ENCODE measurements at regions not wholly inside any gene's neighbourhood (a gene's known extent, or its start where the extent isn't known, plus 50 kb on each side); places are given as distances from the start of the nearest gene placed in this dataset.

GRCh38 chr15:91480426-91480825 lies 373.1 kb upstream of the SLCO3A1 start:
- Histone ChIP-seq H3K27me3 (ENCODE audit: low read depth, low read length) (no peaks in the 10 kb centered on the region), H2AFZ (ENCODE audit: low read depth, low read length) (no peak overlapping the region), H3K4me3 (ENCODE audit: low read length) (no peak overlapping the region), H3K36me3 (replicated peaks; ENCODE audit: low read depth, low read length) (no peaks in the 10 kb centered on the region), H3K4me1 (ENCODE audit: low read length) (no peaks in the 10 kb centered on the region), H3K79me2 (ENCODE audit: low read length) (no peaks in the 10 kb centered on the region), H3K9me3 (ENCODE audit: insufficient read depth, low read length) (no peaks in the 10 kb centered on the region), H3K9ac (ENCODE audit: low read length) (no peak overlapping the region), H3K4me2 (ENCODE audit: low read length) (no peak overlapping the region), H4K20me1 (ENCODE audit: insufficient read depth, low read length) (no peaks in the 10 kb centered on the region), H3K27ac (ENCODE audit: low read length) (no peak overlapping the region)
- TF ChIP-seq EZH2phosphoT487 (IDR thresholded peaks at IDR 0.05; ENCODE audit: low read depth) (no peak), CTCF (IDR thresholded peaks at IDR 0.05; ENCODE audit: low read depth, low read length) (no peak)

- no peak overlapping the region for H3K9ac ChIP-seq (ENCODE audit: low read length)
- H3K9me3 ChIP-seq (ENCODE audit: insufficient read depth, low read length): no peaks in the 10 kb centered on the region
- no peaks in the 10 kb centered on the region for H3K79me2 ChIP-seq (ENCODE audit: low read length)
- H3K27ac ChIP-seq (ENCODE audit: low read length): no peak overlapping the region
- no peak overlapping the region for H3K4me3 ChIP-seq (ENCODE audit: low read length)
- no peaks in the 10 kb centered on the region for H3K36me3 ChIP-seq (replicated peaks; ENCODE audit: low read depth, low read length)
- H2AFZ ChIP-seq (ENCODE audit: low read depth, low read length): no peak overlapping the region
- H3K4me1 ChIP-seq (ENCODE audit: low read length): no peaks in the 10 kb centered on the region
- no peaks in the 10 kb centered on the region for H3K27me3 ChIP-seq (ENCODE audit: low read depth, low read length)
- H3K4me2 ChIP-seq (ENCODE audit: low read length): no peak overlapping the region
- TF ChIP-seq EZH2phosphoT487 (IDR thresholded peaks at IDR 0.05; ENCODE audit: low read depth) (no peak), CTCF (IDR thresholded peaks at IDR 0.05; ENCODE audit: low read depth, low read length) (no peak)
- no peaks in the 10 kb centered on the region for H4K20me1 ChIP-seq (ENCODE audit: insufficient read depth, low read length)
These were observed 370.7 kb upstream of the SLCO3A1 start for GRCh38 chr15:91482799-91483198.

- H3K27me3 ChIP-seq (ENCODE audit: low read depth, low read length): no peaks in the 10 kb centered on the region
- no peak overlapping the region for H3K27ac ChIP-seq (ENCODE audit: low read length)
- no peaks in the 10 kb centered on the region for H3K9me3 ChIP-seq (ENCODE audit: insufficient read depth, low read length)
- no peaks in the 10 kb centered on the region for H3K4me1 ChIP-seq (ENCODE audit: low read length)
- H2AFZ ChIP-seq (ENCODE audit: low read depth, low read length): no peak overlapping the region
- no peak overlapping the region for H3K4me2 ChIP-seq (ENCODE audit: low read length)
- H4K20me1 ChIP-seq (ENCODE audit: insufficient read depth, low read length): no peaks in the 10 kb centered on the region
- H3K4me3 ChIP-seq (ENCODE audit: low read length): no peak overlapping the region
- H3K9ac ChIP-seq (ENCODE audit: low read length): no peak overlapping the region
- TF ChIP-seq CTCF (IDR thresholded peaks at IDR 0.05; ENCODE audit: low read depth, low read length): no peak
- no peak for TF ChIP-seq EZH2phosphoT487 (IDR thresholded peaks at IDR 0.05; ENCODE audit: low read depth)
- no peaks in the 10 kb centered on the region for H3K79me2 ChIP-seq (ENCODE audit: low read length)
- no peaks in the 10 kb centered on the region for H3K36me3 ChIP-seq (replicated peaks; ENCODE audit: low read depth, low read length)
These were observed 369.4 kb upstream of the SLCO3A1 start for GRCh38 chr15:91484141-91484540.

- no peak overlapping the region for H3K4me2 ChIP-seq (ENCODE audit: low read length)
These were observed 365.1 kb upstream of the SLCO3A1 start for GRCh38 chr15:91488452-91488851.

More at GRCh38 chr15:91488452-91488851, 365.1 kb upstream of the SLCO3A1 start:
- Histone ChIP-seq H3K36me3 (replicated peaks; ENCODE audit: low read depth, low read length) (no peaks in the 10 kb centered on the region), H2AFZ (ENCODE audit: low read depth, low read length) (no peak overlapping the region), H3K9ac (ENCODE audit: low read length) (no peak overlapping the region), H3K4me1 (ENCODE audit: low read length) (no peaks in the 10 kb centered on the region), H3K4me3 (ENCODE audit: low read length) (no peak overlapping the region), H3K9me3 (ENCODE audit: insufficient read depth, low read length) (no peaks in the 10 kb centered on the region), H3K27me3 (ENCODE audit: low read depth, low read length) (no peaks in the 10 kb centered on the region; the same call in 1 of the 2 replicates), H3K27ac (ENCODE audit: low read length) (no peak overlapping the region), H4K20me1 (ENCODE audit: insufficient read depth, low read length) (no peaks in the 10 kb centered on the region), H3K79me2 (ENCODE audit: low read length) (no peaks in the 10 kb centered on the region)
- TF ChIP-seq CTCF (IDR thresholded peaks at IDR 0.05; ENCODE audit: low read depth, low read length) (no peak), EZH2phosphoT487 (IDR thresholded peaks at IDR 0.05; ENCODE audit: low read depth) (no peak)

All from OCI-LY3 (cell line).